Panc1 (cell line): ENCODE measurements at regions not wholly inside any gene's neighbourhood (a gene's known extent, or its start where the extent isn't known, plus 50 kb on each side); places are given as distances from the start of the nearest gene placed in this dataset.

Experiments
- ATAC-seq: fragments of 200-7000 bp; cut with Tn5 transposase; 2 replicates; pipeline ENCODE4 v1.9.1; 2020; ENCODE audit warnings: mild to moderate bottlenecking, moderate library complexity
- BruUV-seq: library from RNA; stranded (reverse); fragments of 400-500 nt; replicated peaks from 2 replicates; lab custom pipeline; 2021; lab: Mats Ljungman, UMichigan
- CTCF ChIA-PET: fragments of 300-600 bp; sonication (Branson Sonifier 250); formaldehyde crosslinking; loops from one replicate; lab custom pipeline; 2022; ENCODE audit warnings: antibody characterized with exemption; lab: Charles Lee
- POLR2A ChIA-PET: fragments of 300-600 bp; sonication (Branson Sonifier 250); formaldehyde crosslinking; loops from one replicate; lab custom pipeline; 2022; ENCODE audit warnings: antibody characterized with exemption; lab: Charles Lee
- DNase-seq: peaks from one replicate; pipeline ENCODE4 v3.0.0-alpha.2; 2010; ENCODE audit warnings: low read depth, low spot score
- H3K27ac ChIP-seq: 2 replicates; pipeline ENCODE4 v1.5.1; 2011; ENCODE audit warnings: mild to moderate bottlenecking, low read length, inconsistent platforms
- H3K27me3 ChIP-seq: fragments of 200-500 bp; sonication (Bioruptor generic); 2 replicates; pipeline ENCODE4 v1.6.0; 2014; ENCODE audit warnings: low read length, inconsistent platforms; ENCODE audit not compliant: control insufficient read depth, insufficient read depth
- H3K36me3 ChIP-seq: fragments of 200-500 bp; sonication (Bioruptor generic); 2 replicates; pipeline ENCODE4 v1.5.1; 2014; ENCODE audit warnings: inconsistent platforms, mild to moderate bottlenecking, low read length, moderate library complexity; ENCODE audit not compliant: control insufficient read depth, insufficient read depth
- H3K4me1 ChIP-seq: 2 replicates; pipeline ENCODE4 v1.5.1; 2011; ENCODE audit warnings: inconsistent platforms, mild to moderate bottlenecking, low read length, moderate library complexity; ENCODE audit not compliant: control insufficient read depth, insufficient read depth
- H3K4me3 ChIP-seq, 2 experiments: 2 replicates each; pipeline ENCODE4 v1.5.1; 2011 to 2012; ENCODE audit warnings: low read depth in 2 of 2, low read length in 2 of 2, mild to moderate bottlenecking in 2 of 2, inconsistent platforms in 1 of 2, moderate library complexity in 1 of 2
- H3K9me3 ChIP-seq: fragments of 200-500 bp; sonication (Bioruptor generic); 2 replicates; pipeline ENCODE4 v1.5.1; 2014; ENCODE audit warnings: low read depth, mild to moderate bottlenecking, inconsistent platforms, low read length, moderate library complexity; ENCODE audit not compliant: control insufficient read depth, insufficient read depth
- CTCF ChIP-seq: fragments of 450-650 bp; IDR thresholded peaks from 2 replicates; pipeline ENCODE4 v1.5.1; 2017; ENCODE audit warnings: mild to moderate bottlenecking
- POLR2AphosphoS5 ChIP-seq: IDR thresholded peaks from 2 replicates; pipeline ENCODE4 v1.6.1; 2012; ENCODE audit warnings: mild to moderate bottlenecking, low read depth, low read length, moderate library complexity
- REST ChIP-seq, 2 experiments: IDR thresholded peaks; 2 replicates each; pipeline ENCODE4 v1.6.1; 2011 to 2012; ENCODE audit warnings: low read depth in 2 of 2, control low read depth in 1 of 2, low read length in 1 of 2, mild to moderate bottlenecking in 1 of 2, moderate library complexity in 1 of 2; ENCODE audit not compliant: insufficient read depth in 1 of 2
- SIN3A ChIP-seq: IDR thresholded peaks from 2 replicates; pipeline ENCODE4 v1.6.1; 2012; ENCODE audit warnings: low read depth, mild to moderate bottlenecking, low read length, moderate library complexity, borderline replicate concordance; ENCODE audit not compliant: insufficient read depth
- TCF7L2 ChIP-seq: IDR thresholded peaks from 2 replicates; pipeline ENCODE4 v1.6.1; 2011; ENCODE audit warnings: mild to moderate bottlenecking, low read depth, low read length, inconsistent platforms
- in situ Hi-C: cut with HindIII; loops from 2 replicates; pipeline ENCODE4 v1.10.0; 2016; ENCODE audit warnings: low sequenced_read_pairs, low pct_unique_long_range_greater_than_20kb
- intact Hi-C: fragments of 100-400 bp; cut with micrococcal nuclease; formaldehyde crosslinking; loops from one replicate; pipeline ENCODE4 v1.10.0; 2022; ENCODE audit not compliant: unreplicated experiment

GRCh38 chr6:85802162-85802561, 159.5 kb upstream of the SYNCRIP start:
- DNase-seq (no peak), ATAC-seq (no peak)
- Histone ChIP-seq H3K36me3 (no peaks in the 10 kb centered on the region), H3K27ac (no peak overlapping the region), H3K4me3 (no peak overlapping the region), H3K4me1 (no peaks in the 10 kb centered on the region), H3K27me3 (no peaks in the 10 kb centered on the region), H3K9me3 (no peaks in the 10 kb centered on the region)
- POLR2A ChIA-PET, result no interaction called here
- CTCF ChIA-PET, result no interaction called here
- in situ Hi-C loops (no loop called here), intact Hi-C loops (no loop called here)
- TF ChIP-seq TCF7L2 (no peak), REST (IDR thresholded peaks at IDR 0.05; ENCODE audit: insufficient read depth in 1 of 2, low read depth in 2 of 2, low read length in 1 of 2) (no peak), SIN3A (no peak), POLR2AphosphoS5 (no peak), CTCF (no peak)
- no TSS peak for BruUV-seq

GRCh38 chr6:85798931-85799652, 156.4 kb upstream of the SYNCRIP start:
- DNase-seq, result no peak
- no peaks in the 10 kb centered on the region for H3K4me1 ChIP-seq
- ATAC-seq, result no peak
- BruUV-seq, result no TSS peak
- H3K27ac ChIP-seq, result no peak overlapping the region
- H3K4me3 ChIP-seq, result no peak overlapping the region
- POLR2A ChIA-PET, result no interaction called here
- no peaks in the 10 kb centered on the region for H3K36me3 ChIP-seq
- intact Hi-C loops (no loop called here), in situ Hi-C loops (no loop called here)
- CTCF ChIA-PET, result no interaction called here
- H3K9me3 ChIP-seq, result no peaks in the 10 kb centered on the region
- no peaks in the 10 kb centered on the region for H3K27me3 ChIP-seq
- no peak for TF ChIP-seq SIN3A
- TF ChIP-seq CTCF, result no peak; the same call in 1 of the 2 replicates
- TF ChIP-seq REST (IDR thresholded peaks at IDR 0.05; ENCODE audit: insufficient read depth in 1 of 2, low read depth in 2 of 2, low read length in 1 of 2), result no peak
- no peak for TF ChIP-seq TCF7L2
- no peak for TF ChIP-seq POLR2AphosphoS5
